ENCODE measurements at regions not wholly inside any gene's neighbourhood (a gene's known extent, or its start where the extent isn't known, plus 50 kb on each side); places are given as distances from the start of the nearest gene placed in this dataset.

DNA sequence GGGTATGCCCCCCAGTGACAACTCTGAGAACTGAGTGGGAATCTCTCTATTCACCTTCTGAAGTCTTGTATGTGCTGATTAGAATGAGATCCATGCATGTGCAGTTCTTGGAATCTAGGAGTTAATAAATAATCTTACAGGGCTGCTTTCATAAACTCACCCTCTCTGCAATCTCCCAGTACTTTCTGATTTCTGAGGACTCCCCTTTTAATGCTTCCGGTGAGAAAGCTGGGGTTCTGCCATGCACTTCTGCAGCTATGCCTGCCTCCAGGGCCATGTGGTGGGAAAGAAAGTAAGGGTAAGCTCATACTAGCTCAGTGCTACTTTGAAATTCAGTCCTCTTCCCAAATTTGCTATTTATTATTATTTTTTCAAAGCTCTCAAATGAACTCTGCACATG lies 432.9 kb downstream of the MTX2 start:
- TF ChIP-seq PHF8 (IDR thresholded peaks at IDR 0.05; ENCODE audit: borderline replicate concordance, low read depth), result no peak
- TF ChIP-seq, protein P1, sequence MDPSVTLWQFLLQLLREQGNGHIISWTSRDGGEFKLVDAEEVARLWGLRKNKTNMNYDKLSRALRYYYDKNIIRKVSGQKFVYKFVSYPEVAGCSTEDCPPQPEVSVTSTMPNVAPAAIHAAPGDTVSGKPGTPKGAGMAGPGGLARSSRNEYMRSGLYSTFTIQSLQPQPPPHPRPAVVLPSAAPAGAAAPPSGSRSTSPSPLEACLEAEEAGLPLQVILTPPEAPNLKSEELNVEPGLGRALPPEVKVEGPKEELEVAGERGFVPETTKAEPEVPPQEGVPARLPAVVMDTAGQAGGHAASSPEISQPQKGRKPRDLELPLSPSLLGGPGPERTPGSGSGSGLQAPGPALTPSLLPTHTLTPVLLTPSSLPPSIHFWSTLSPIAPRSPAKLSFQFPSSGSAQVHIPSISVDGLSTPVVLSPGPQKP (IDR thresholded peaks at IDR 0.05; ENCODE audit: low read depth, low read length), result no peak
- TF ChIP-seq CTCF (IDR thresholded peaks at IDR 0.05), result no peak
- no peak for TF ChIP-seq MAFK (IDR thresholded peaks at IDR 0.05; ENCODE audit: partially characterized antibody)
- no peak for TF ChIP-seq JUN (IDR thresholded peaks at IDR 0.05)
- no peak for TF ChIP-seq EP300 (IDR thresholded peaks at IDR 0.05)

All from A549 (cell line).